A673 (cell line): ENCODE measurements at regions not wholly inside any gene's neighbourhood (a gene's known extent, or its start where the extent isn't known, plus 50 kb on each side); places are given as distances from the start of the nearest gene placed in this dataset.

Experiments
- CTCF ChIP-seq: fragments of 300-800, 200-600 bp; sonication (generic); conservative IDR thresholded peaks from 2 replicates; pipeline ENCODE4 v1.5.1; 2017; ENCODE audit warnings: low read depth, mild to moderate bottlenecking, antibody characterized with exemption, low read length, moderate library complexity, mixed read lengths
- EZH2 ChIP-seq: fragments of 200-600 bp; sonication (generic); IDR thresholded peaks from 2 replicates; pipeline ENCODE4 v1.6.1; 2017; ENCODE audit warnings: borderline replicate concordance, low read depth, mild to moderate bottlenecking, mixed read lengths, antibody characterized with exemption, low read length; ENCODE audit not compliant: poor library complexity, severe bottlenecking

- TF ChIP-seq CTCF, result no peak
- no peak for TF ChIP-seq EZH2
These were observed 404.0 kb downstream of the CDH11 start for GRCh38 chr16:64717871-64718270.
